IMR-90 (cell line): ENCODE measurements at regions not wholly inside any gene's neighbourhood (a gene's known extent, or its start where the extent isn't known, plus 50 kb on each side); places are given as distances from the start of the nearest gene placed in this dataset.

Experiments used
- ATAC-seq: fragments of 200-7000 bp; cut with Tn5 transposase; 2 replicates; pipeline ENCODE4 v1.9.1; 2020; ENCODE audit warnings: low read depth, mild to moderate bottlenecking, moderate library complexity
- BruUV-seq: library from RNA; stranded (reverse); fragments of 400-500 nt; replicated peaks from 2 replicates; lab custom pipeline; 2021; lab: Mats Ljungman, UMichigan
- CTCF ChIA-PET: fragments of 300-600 bp; formaldehyde crosslinking; extraction: SDS; loops from one replicate; lab custom pipeline; 2021; ENCODE audit warnings: antibody characterized with exemption; lab: Yijun Ruan, JAX
- POLR2A ChIA-PET: fragments of 300-600 bp; sonication (Branson Sonifier 250); formaldehyde crosslinking; loops from one replicate; lab custom pipeline; 2022; ENCODE audit warnings: antibody characterized with exemption; ENCODE audit not compliant: unreplicated experiment; lab: Charles Lee
- DNase-seq: peaks from one replicate; pipeline ENCODE4 v3.0.0; 2013
- H2AFZ ChIP-seq: replicated peaks from 2 replicates; pipeline ENCODE3; 2013; ENCODE audit warnings: low read length, mild to moderate bottlenecking; ENCODE audit not compliant: poor library complexity
- H2AK5ac ChIP-seq: 2 replicates; pipeline ENCODE4 v1.6.1; 2013; ENCODE audit warnings: low read depth, low read length, inconsistent platforms
- H2AK9ac ChIP-seq: replicated peaks from 2 replicates; pipeline ENCODE3; 2013; ENCODE audit warnings: mild to moderate bottlenecking, low read depth, low read length, moderate library complexity; ENCODE audit not compliant: poor library complexity
- H2BK120ac ChIP-seq: 2 replicates; pipeline ENCODE4 v1.6.1; 2013; ENCODE audit warnings: low read depth, low read length, inconsistent platforms
- H2BK15ac ChIP-seq: 3 replicates; pipeline ENCODE4 v1.6.1; 2013; ENCODE audit warnings: low read depth, low read length, inconsistent platforms
- H2BK20ac ChIP-seq: 2 replicates; pipeline ENCODE4 v1.6.1; 2013; ENCODE audit warnings: low read depth, mild to moderate bottlenecking, inconsistent platforms, low read length, moderate library complexity
- H2BK5ac ChIP-seq: 2 replicates; pipeline ENCODE4 v1.6.1; 2013; ENCODE audit warnings: mild to moderate bottlenecking, low read depth, low read length, inconsistent platforms; ENCODE audit not compliant: poor library complexity, severe bottlenecking
- H3K14ac ChIP-seq: replicated peaks from 2 replicates; pipeline ENCODE4 v1.6.1; 2013; ENCODE audit warnings: low read depth, low read length, inconsistent platforms
- H3K18ac ChIP-seq: 2 replicates; pipeline ENCODE4 v1.6.1; 2013; ENCODE audit warnings: low read depth, low read length, control low read depth
- H3K23ac ChIP-seq: 2 replicates; pipeline ENCODE4 v1.6.1; 2013; ENCODE audit warnings: low read depth, low read length, inconsistent platforms
- H3K27ac ChIP-seq: 2 replicates; pipeline ENCODE4 v1.5.1; 2013; ENCODE audit warnings: mild to moderate bottlenecking, control low read depth, low read length; ENCODE audit not compliant: insufficient read depth
- H3K27me3 ChIP-seq: 2 replicates; pipeline ENCODE4 v1.6.1; 2013; ENCODE audit warnings: low read length; ENCODE audit not compliant: control insufficient read depth, insufficient read depth
- H3K36me3 ChIP-seq: 2 replicates; pipeline ENCODE4 v1.6.1; 2013; ENCODE audit warnings: low read length, mixed read lengths; ENCODE audit not compliant: control insufficient read depth, insufficient read depth
- H3K4ac ChIP-seq: 2 replicates; pipeline ENCODE4 v1.6.1; 2013; ENCODE audit warnings: low read depth, low read length, inconsistent platforms
- H3K4me1 ChIP-seq: 2 replicates; pipeline ENCODE4 v1.6.1; 2013; ENCODE audit warnings: low read length, mixed read lengths; ENCODE audit not compliant: control insufficient read depth, insufficient read depth
- H3K4me2 ChIP-seq: 2 replicates; pipeline ENCODE4 v1.6.1; 2013; ENCODE audit warnings: low read depth, mild to moderate bottlenecking, control low read depth, low read length, moderate library complexity
- H3K4me3 ChIP-seq: 2 replicates; pipeline ENCODE4 v1.5.1; 2013; ENCODE audit warnings: low read depth, mild to moderate bottlenecking, control low read depth, low read length, moderate library complexity; ENCODE audit not compliant: insufficient read depth
- H3K56ac ChIP-seq: 2 replicates; pipeline ENCODE4 v1.6.1; 2013; ENCODE audit warnings: low read length, inconsistent platforms; ENCODE audit not compliant: insufficient read depth; ENCODE audit errors: extremely low read depth
- H3K79me1 ChIP-seq, 2 experiments: 2 replicates each; pipeline ENCODE4 v1.6.1; 2013; ENCODE audit warnings: low read length in 2 of 2, inconsistent platforms in 1 of 2, low read depth in 1 of 2
- H3K9ac ChIP-seq: 2 replicates; pipeline ENCODE4 v1.6.1; 2013; ENCODE audit warnings: low read depth, low read length, control low read depth
- H3K9me1 ChIP-seq: 2 replicates; pipeline ENCODE4 v1.6.1; 2013; ENCODE audit warnings: low read length, inconsistent platforms; ENCODE audit not compliant: insufficient read depth
- H3K9me3 ChIP-seq: 2 replicates; pipeline ENCODE4 v1.6.1; 2013; ENCODE audit warnings: low read length; ENCODE audit not compliant: control insufficient read depth, insufficient read depth
- H4K20me1 ChIP-seq: 2 replicates; pipeline ENCODE4 v1.6.1; 2013; ENCODE audit warnings: low read length, inconsistent platforms; ENCODE audit not compliant: insufficient read depth
- H4K5ac ChIP-seq: 2 replicates; pipeline ENCODE4 v1.6.1; 2013; ENCODE audit warnings: mild to moderate bottlenecking, low read depth, low read length, control low read depth
- H4K8ac ChIP-seq, 2 experiments: 2 replicates each; pipeline ENCODE4 v1.6.1; 2013; ENCODE audit warnings: low read depth in 2 of 2, low read length in 2 of 2, control low read depth in 1 of 2, inconsistent platforms in 1 of 2
- H4K91ac ChIP-seq: 2 replicates; pipeline ENCODE4 v1.6.1; 2013; ENCODE audit warnings: low read depth, low read length, inconsistent platforms; ENCODE audit not compliant: insufficient read depth
- BHLHE40 ChIP-seq: fragments of 150-350 bp; IDR thresholded peaks from 2 replicates; pipeline ENCODE4 v1.6.1; 2016; ENCODE audit warnings: mild to moderate bottlenecking, low read depth, low read length
- CEBPB ChIP-seq: IDR thresholded peaks from 2 replicates; pipeline ENCODE4 v1.6.1; 2012; ENCODE audit warnings: low read depth, low read length, improper control_type of control experiment
- MAFK ChIP-seq: IDR thresholded peaks from 2 replicates; pipeline ENCODE4 v1.6.1; 2012; ENCODE audit warnings: low read depth, low read length, improper control_type of control experiment
- MAZ ChIP-seq: IDR thresholded peaks from 2 replicates; pipeline ENCODE4 v1.6.1; 2012; ENCODE audit warnings: low read depth, mild to moderate bottlenecking, low read length, improper control_type of control experiment, moderate library complexity, borderline replicate concordance
- MXI1 ChIP-seq: IDR thresholded peaks from 2 replicates; pipeline ENCODE4 v1.6.1; 2012; ENCODE audit warnings: low read depth, mild to moderate bottlenecking, low read length, moderate library complexity, borderline replicate concordance
- NFE2L2 ChIP-seq: fragments of 150-350 bp; IDR thresholded peaks from 2 replicates; pipeline ENCODE4 v1.6.1; 2016; ENCODE audit warnings: low read depth, mild to moderate bottlenecking, low read length
- POLR2A ChIP-seq: IDR thresholded peaks from 2 replicates; pipeline ENCODE4 v1.6.1; 2012; ENCODE audit warnings: mild to moderate bottlenecking, low read depth, low read length
- RAD21 ChIP-seq: IDR thresholded peaks from 2 replicates; pipeline ENCODE4 v1.6.1; 2012; ENCODE audit warnings: low read length, improper control_type of control experiment
- RFX5 ChIP-seq: IDR thresholded peaks from 2 replicates; pipeline ENCODE4 v1.8.0; 2012; ENCODE audit warnings: low read depth, mild to moderate bottlenecking, low read length, moderate library complexity
- whole genome bisulfite sequencing, 2 experiments: methylation state at CpG; one replicate each; pipeline versions ENCODE4 v1.1.5 to v1.1.7; 2013; ENCODE audit warnings: missing lambda C conversion rate in 2 of 2; ENCODE audit not compliant: insufficient read length in 1 of 2; ENCODE audit errors: extremely low coverage in 2 of 2; 5-methylcytosine and 5-hydroxymethylcytosine counted together
- dilution Hi-C: fragments of 300-500 bp; cut with HindIII; formaldehyde crosslinking; loops from one replicate; pipeline ENCODE4 v1.14.3; 2018; ENCODE audit warnings: low sequenced_read_pairs; ENCODE audit not compliant: unreplicated experiment
- in situ Hi-C: fragments of 300-500 bp; cut with MboI; formaldehyde crosslinking; loops from 3 replicates; pipeline ENCODE4 v1.14.3; 2019; ENCODE audit warnings: low sequenced_read_pairs, inconsistent platforms, mixed read lengths
- intact Hi-C: fragments of 100-400 bp; cut with micrococcal nuclease; formaldehyde crosslinking; loops from 2 replicates; pipeline ENCODE4 v1.10.0; 2022

GRCh38 chr4:35461931-35462659 is 782.2 kb downstream of the ARAP2 start:
- no TSS peak for BruUV-seq
- dilution Hi-C loops: no loop called here

More at GRCh38 chr4:35461931-35462659, 782.2 kb downstream of the ARAP2 start:
- H2AFZ ChIP-seq: no peak overlapping the region
- no peaks in the 10 kb centered on the region for H3K4me1 ChIP-seq
- intact Hi-C loops (no loop called here), in situ Hi-C loops (no loop called here)
- peaks cover 19% of the 10 kb centered on the region for H3K9me3 ChIP-seq
- H4K20me1 ChIP-seq: no peaks in the 10 kb centered on the region
- CTCF ChIA-PET: no interaction called here
- H2AK5ac ChIP-seq: no peak overlapping the region
- H2AK9ac ChIP-seq: no peak overlapping the region
- H2BK20ac ChIP-seq: no peak overlapping the region
- no CpG with 5 or more reads among the region's 5 CpGs for WGBS, 2 experiments
- no peak overlapping the region for H3K56ac ChIP-seq
- H3K27me3 ChIP-seq: no peaks in the 10 kb centered on the region
- no peak overlapping the region for H4K8ac ChIP-seq
- H4K91ac ChIP-seq: no peak overlapping the region
- H3K14ac ChIP-seq: no peak overlapping the region
- H3K4me2 ChIP-seq: no peak overlapping the region
- DNase-seq (no peak), ATAC-seq (no peak)
- no peak overlapping the region for H3K27ac ChIP-seq
- H3K9me1 ChIP-seq: no peaks in the 10 kb centered on the region
- H3K79me1 ChIP-seq: no peaks in the 10 kb centered on the region
- H2BK5ac ChIP-seq: no peak overlapping the region
- H3K4me3 ChIP-seq: no peak overlapping the region
- POLR2A ChIA-PET: no interaction called here
- H3K18ac ChIP-seq: no peak overlapping the region
- no peak overlapping the region for H3K4ac ChIP-seq
- TF ChIP-seq MAZ (no peak), MXI1 (no peak), POLR2A (no peak), BHLHE40 (no peak), RAD21 (no peak), NFE2L2 (no peak), MAFK (no peak), RFX5 (no peak), CEBPB (no peak)
- H2BK120ac ChIP-seq: no peak overlapping the region
- no peaks in the 10 kb centered on the region for H3K36me3 ChIP-seq
- no peak overlapping the region for H3K9ac ChIP-seq
- no peak overlapping the region for H4K5ac ChIP-seq
- H3K23ac ChIP-seq: no peak overlapping the region
- no peak overlapping the region for H2BK15ac ChIP-seq
